ENCODE measurements at regions not wholly inside any gene's neighbourhood (a gene's known extent, or its start where the extent isn't known, plus 50 kb on each side); places are given as distances from the start of the nearest gene placed in this dataset.
"Not testable (repeated sequence)": the region's sequence is repeated elsewhere in the genome, so short reads cannot be mapped to it uniquely, and the experiment has no call there.

DNA sequence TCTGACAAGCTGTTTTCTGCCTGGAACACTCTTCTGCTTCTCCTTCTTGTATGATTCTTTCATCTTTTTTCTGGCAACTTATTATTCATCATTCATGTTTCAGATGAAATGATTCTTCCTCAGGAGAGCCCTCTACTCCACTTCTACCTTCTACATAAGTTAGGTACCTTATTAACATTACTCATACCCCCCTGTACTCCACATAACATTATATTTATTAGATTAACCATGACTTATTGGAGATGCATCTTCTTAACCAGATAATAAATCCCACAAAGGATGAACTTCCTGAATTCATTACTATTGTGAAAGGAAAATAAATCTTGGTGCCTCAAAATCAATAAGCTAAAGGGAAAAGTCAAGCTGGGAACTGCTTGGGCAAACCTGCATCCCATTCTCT, 1636.5 kb upstream of the FLRT2 start:
- DNase-seq: no peak

- DNase-seq: no peak
These were observed 1635.4 kb upstream of the FLRT2 start for GRCh38 chr14:83894568-83894967.

DNA sequence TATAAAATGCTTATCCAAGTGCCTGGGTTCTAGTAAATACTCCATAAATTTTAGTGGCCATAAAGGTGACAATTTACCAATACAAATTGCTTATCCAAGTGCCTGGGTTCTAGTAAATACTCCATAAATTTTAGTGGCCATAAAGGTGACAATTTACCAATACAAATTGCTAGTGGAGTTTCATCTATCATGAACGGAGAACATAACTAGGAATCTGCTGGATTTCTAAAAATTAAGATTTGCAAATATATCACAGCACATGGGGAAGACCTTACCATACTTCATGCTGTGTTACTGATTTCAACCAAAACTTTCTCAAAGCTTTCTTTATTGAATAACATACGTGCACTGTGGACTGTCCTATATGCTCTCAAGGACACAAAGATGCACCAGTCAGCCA, 1631.4 kb upstream of the FLRT2 start:
- not testable (repeated sequence) for DNase-seq

DNA sequence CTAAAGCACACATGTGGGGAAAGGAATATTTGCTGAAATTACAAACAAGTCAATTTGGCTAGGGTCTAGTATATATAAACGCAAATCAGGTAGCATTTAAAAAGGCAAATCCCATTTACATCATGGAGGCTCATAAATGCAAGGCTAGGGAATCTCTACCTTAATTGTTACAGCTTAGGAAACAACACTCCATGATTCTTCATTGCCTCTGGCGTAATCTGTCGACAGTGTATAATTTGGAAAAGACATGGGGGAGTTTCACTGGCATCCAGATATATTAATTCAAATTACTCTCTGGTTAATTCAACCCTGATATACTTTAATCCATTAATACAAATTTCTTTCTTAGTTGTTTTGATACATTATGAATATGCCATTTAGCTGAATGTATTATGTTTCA, 1630.2 kb upstream of the FLRT2 start:
- no peak for DNase-seq

DNA sequence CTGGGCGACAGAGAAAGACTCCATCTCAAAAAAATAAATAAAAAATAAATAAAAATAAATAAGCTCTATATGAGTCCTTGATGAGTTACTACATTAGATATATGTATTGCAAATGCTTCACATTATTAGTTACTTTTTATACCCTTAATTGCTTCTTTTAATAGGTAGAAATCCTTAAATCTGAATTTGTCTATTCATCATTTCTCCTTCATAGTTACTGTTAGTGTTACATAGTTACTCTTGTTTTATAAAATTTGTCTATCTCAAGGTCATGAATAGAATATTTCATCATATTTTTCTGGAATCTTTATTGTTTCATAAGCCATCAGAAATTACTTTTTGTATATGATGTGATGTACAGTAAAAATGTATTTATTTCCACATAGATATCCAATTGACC, 1624.8 kb upstream of the FLRT2 start:
- no peak for DNase-seq

DNA sequence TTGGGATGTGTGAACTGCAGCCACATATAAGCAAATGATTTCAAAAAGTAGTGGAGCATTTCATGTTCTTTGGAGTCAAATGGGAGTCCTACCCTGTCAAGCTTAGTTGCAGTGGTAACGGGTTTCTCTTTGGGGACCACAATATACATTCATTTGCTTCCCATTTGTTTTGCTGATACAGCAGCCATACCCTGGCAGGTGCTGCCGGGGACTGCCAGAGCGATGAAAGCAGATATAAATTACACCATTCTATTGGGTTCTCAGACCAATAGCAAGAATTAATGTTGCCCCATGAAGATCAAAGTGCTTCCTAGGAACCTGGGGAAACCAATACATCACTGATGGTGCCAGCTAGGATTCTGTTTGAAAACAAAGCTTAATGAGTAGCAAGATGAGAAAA, 1621.5 kb upstream of the FLRT2 start:
- DNase-seq: no peak

GRCh38 chr14:83909507-83909906, 1620.4 kb upstream of the FLRT2 start:
- no peak for DNase-seq

DNA sequence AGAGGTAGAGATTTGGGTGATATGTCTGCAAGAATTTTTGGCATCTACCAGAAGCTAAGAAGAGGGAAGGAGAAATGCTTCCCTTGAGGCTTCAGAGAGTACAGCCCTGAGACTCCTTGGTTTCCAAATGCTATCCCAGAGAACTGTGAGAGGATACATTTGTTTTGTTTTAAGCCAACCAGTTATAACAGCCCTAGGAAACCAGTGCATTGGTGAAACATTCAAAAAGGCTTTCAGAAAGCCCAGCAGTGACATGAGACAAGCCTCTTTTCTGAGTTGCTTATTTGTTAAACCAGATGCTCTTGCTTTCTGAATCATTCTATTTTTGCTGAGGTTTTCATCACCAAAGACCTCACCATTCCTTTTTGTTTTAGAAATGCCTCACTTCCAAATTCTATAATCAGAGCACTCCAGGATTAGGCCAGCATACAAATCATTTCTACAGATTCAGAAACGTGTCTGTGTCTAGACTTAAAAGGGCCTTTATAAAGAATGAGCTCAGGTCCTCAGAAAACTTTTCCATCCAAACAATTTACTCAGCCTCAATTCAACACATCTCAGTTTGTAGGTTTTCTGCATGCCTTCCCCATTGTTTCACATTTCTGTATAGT, 1617.8 kb upstream of the FLRT2 start:
- no peak for DNase-seq

GRCh38 chr14:83913476-83913875, 1616.5 kb upstream of the FLRT2 start:
- DNase-seq: no peak

DNA sequence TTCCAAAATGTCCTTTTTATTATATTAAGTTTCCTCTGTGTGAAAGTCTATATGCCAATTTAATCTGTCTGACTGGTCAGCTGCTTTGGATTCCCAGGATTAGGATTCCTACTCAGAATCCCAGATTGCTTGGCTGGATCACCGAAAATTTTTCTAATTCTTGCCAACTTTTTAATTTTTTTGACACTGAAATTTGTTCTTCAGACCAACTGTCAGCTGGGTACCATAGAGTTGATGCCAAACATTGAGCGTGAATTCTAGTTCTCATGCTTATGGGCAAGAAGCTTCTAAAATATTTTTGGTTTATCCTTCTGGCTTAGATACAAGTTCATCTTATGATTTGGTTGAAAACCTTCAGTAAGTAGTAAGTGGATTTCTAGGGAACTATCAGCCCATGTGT, 1611.4 kb upstream of the FLRT2 start:
- no peak for DNase-seq

DNA sequence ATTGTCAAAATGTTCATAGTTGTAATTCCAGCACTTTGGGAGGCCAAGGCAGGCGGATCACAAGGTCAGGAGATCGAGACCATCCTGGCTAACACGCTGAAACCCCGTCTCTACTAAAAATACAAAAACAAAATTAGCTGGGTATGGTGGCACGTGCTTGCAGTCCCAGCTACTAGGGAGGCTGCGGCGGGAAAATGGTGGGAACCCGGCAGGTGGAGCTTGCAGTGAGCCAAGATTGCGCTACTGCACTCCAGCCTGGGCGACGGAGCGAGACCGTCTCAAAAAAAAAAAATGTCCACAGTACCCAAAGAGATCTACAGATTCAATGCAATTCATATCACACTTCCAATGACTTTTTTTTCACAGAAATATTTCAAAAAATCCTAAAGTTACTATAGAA, 1610.3 kb upstream of the FLRT2 start:
- DNase-seq: not testable (repeated sequence)

DNA sequence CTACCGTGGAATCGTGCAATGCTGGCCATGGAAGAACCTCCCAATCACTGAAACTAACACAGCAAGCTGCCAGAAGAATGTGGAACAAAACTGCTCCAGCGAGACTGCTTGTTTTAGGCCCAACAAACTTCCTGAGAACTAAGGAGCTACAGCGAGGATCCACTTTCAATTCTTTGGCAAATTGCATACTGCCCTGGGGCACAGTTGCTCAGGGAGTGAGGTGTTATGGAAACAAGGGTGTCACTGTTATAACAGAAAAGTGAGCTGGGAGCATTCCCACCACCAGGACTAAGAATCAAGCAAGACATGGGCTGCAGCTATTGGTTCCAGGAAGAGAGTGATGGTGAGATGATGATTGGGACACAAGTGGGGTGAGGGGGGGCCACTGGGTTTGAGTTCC, 1606.1 kb upstream of the FLRT2 start:
- DNase-seq: no peak

- no peak for DNase-seq
These were observed 1605.7 kb upstream of the FLRT2 start for GRCh38 chr14:83924259-83924658.

- DNase-seq: no peak
These were observed 1589.7 kb upstream of the FLRT2 start for GRCh38 chr14:83940253-83940652.

- no peak for DNase-seq
These were observed 1571.6 kb upstream of the FLRT2 start for GRCh38 chr14:83958359-83958758.

GRCh38 chr14:83960832-83961512, 1569.0 kb upstream of the FLRT2 start:
- DNase-seq: no peak

DNA sequence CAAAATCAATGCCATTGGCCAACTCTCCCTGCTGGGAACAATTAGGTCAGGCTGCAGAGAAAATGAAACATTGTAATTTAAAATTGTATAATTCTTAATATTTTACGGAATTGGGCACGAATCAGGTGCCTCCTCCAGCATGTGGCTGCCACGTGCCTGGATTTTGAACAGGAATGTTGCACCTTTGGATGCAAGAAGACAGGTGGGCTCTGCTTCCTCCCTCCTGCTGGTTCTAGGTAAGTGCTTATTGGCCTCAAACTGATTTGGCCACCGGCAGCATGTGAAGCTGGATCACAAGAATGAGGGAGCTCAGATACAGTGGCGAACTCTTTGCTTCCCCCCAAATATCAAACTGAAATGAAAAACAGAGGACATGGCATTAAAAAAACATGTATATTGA, 1559.9 kb upstream of the FLRT2 start:
- DNase-seq: no peak

- DNase-seq: no peak
These were observed 1557.3 kb upstream of the FLRT2 start for GRCh38 chr14:83972631-83973030.

DNA sequence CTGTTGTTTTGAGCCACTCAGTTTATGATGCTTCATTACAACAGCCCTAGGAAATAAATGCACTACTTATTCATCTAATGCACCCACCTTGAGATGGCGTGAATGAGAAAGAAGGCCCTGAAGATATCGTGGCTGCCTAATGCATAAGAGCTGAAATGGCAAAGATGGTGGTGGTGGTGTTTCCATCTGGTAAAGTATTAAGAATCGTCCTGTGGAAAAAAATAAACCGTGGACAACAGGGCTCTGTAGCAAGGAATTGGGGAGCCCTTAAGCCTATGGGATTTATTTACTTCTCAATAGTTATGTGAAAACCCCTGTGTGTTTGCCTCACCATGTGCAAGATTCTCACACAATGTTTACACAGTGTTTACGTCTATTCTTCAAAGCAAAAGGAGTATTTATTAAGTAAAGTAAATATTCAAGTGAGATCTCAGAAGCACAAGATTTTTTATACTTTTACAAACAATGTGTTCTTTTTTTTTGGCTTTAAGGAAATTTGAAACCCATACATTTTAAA, 1555.2 kb upstream of the FLRT2 start:
- DNase-seq: no peak

- DNase-seq: no peak
These were observed 1554.5 kb upstream of the FLRT2 start for GRCh38 chr14:83975435-83975834.

DNA sequence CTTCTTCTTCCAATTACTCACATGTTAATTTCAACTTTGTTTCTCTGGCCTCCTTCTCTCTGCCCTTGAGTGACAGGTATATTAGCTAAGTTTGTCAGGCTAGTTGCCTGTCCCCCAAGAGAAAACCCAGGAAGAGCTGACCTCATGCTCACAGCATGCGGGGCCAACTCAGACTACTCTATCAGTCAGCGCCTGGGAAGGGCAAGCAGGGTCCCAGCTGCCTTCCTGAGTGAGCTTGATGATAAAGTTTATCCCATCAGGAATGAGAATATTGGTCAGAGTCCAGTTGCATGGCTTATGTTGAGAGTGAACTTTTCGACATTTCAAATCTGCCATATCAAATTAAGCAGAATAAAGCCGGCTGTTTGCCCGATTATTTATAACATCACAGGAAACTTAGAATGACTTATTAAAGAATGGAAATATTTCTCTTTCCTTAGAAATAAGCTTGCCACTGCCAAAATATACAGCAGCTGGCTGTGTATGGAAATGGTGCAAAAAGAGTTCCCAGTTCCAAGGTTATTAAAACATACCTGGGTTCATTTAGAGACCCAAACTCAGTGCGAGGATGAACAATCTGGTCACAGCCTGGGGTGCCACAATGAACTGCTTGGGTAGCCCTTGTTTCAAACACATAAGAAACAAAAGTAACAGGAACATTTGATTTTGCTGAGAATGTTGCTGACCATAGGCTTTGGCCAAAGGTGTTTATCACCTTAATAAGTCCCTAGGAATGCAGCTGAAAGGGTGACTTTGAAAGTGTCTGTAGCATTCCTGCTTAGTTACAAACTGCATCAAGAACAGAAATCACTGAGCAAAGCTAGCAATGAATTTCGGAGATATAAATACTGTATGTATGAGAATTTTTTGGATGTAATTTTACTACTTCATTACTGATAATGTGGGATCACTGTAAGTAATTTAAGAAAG, 1553.8 kb upstream of the FLRT2 start:
- DNase-seq: no peak

GRCh38 chr14:83977583-83977982, 1552.4 kb upstream of the FLRT2 start:
- DNase-seq: no peak

DNA sequence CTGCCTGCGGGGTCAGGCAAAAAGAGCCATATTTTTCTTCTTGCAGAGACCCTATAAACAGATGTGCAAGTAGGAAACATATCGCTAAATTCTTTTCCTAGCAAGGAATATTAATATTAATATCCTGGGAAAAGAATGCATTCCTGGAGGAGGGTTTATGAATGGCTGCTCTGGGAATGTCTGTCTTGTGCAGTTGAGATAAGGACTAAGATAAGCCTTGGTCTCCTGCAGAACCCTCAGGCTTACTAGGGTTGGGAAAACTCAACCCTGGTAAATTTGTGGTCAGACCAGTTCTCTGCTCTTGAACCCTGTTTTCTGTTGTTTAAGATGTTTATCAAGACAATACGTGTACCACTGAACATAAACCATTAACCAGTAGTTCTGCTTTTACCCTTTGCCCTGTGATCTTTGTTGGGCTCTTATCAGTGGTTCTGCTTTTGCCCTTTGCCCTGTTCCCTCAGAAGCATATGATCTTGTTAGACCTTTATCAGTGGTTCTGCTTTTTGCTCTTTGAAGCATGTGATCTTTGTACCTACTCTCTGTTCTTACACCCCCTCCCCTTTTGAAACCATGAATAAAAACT, 1548.2 kb upstream of the FLRT2 start:
- not testable (repeated sequence) for DNase-seq
